Adrenal gland (tissue), 5 donors: ENCODE measurements at regions not wholly inside any gene's neighbourhood (a gene's known extent, or its start where the extent isn't known, plus 50 kb on each side); places are given as distances from the start of the nearest gene placed in this dataset.

ENCODE experiments used
- POLR2A ChIP-seq, 2 donors: fragments of 450-650 bp; IDR thresholded peaks; one replicate each; pipeline ENCODE4 v1.6.1; 2017; ENCODE audit warnings: antibody characterized with exemption in 2 of 2, mild to moderate bottlenecking in 2 of 2, moderate library complexity in 1 of 2
- TF ChIP-seq, protein P1 (sequence below), 6 experiments: fragments of 450-650 bp in 4 of 6; fragments of 200-600 bp in 2 of 6; sonication (generic) in 1 of 6; IDR thresholded peaks; 1 replicate in 5 of 6; 2 replicates in 1 of 6; pipeline versions ENCODE4 v1.5.1 to v1.8.0; 2016 to 2021; ENCODE audit warnings: antibody characterized with exemption in 6 of 6, mild to moderate bottlenecking in 2 of 6, moderate library complexity in 1 of 6
- donor health status: DM: no; HTN: no; CAD: no.

GRCh38 chr10:31728698-31729224, 199.9 kb downstream of the ARHGAP12 start:
- TF ChIP-seq, protein P1, sequence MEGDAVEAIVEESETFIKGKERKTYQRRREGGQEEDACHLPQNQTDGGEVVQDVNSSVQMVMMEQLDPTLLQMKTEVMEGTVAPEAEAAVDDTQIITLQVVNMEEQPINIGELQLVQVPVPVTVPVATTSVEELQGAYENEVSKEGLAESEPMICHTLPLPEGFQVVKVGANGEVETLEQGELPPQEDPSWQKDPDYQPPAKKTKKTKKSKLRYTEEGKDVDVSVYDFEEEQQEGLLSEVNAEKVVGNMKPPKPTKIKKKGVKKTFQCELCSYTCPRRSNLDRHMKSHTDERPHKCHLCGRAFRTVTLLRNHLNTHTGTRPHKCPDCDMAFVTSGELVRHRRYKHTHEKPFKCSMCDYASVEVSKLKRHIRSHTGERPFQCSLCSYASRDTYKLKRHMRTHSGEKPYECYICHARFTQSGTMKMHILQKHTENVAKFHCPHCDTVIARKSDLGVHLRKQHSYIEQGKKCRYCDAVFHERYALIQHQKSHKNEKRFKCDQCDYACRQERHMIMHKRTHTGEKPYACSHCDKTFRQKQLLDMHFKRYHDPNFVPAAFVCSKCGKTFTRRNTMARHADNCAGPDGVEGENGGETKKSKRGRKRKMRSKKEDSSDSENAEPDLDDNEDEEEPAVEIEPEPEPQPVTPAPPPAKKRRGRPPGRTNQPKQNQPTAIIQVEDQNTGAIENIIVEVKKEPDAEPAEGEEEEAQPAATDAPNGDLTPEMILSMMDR (IDR thresholded peaks at IDR 0.05), result no peak
- TF ChIP-seq POLR2A (IDR thresholded peaks at IDR 0.05), result no peak
